ENCODE measurements at regions not wholly inside any gene's neighbourhood (a gene's known extent, or its start where the extent isn't known, plus 50 kb on each side); places are given as distances from the start of the nearest gene placed in this dataset.

- no peak overlapping the region for H3K4me3 ChIP-seq (ENCODE audit: low read depth, low read length)
- TF ChIP-seq, protein P1, sequence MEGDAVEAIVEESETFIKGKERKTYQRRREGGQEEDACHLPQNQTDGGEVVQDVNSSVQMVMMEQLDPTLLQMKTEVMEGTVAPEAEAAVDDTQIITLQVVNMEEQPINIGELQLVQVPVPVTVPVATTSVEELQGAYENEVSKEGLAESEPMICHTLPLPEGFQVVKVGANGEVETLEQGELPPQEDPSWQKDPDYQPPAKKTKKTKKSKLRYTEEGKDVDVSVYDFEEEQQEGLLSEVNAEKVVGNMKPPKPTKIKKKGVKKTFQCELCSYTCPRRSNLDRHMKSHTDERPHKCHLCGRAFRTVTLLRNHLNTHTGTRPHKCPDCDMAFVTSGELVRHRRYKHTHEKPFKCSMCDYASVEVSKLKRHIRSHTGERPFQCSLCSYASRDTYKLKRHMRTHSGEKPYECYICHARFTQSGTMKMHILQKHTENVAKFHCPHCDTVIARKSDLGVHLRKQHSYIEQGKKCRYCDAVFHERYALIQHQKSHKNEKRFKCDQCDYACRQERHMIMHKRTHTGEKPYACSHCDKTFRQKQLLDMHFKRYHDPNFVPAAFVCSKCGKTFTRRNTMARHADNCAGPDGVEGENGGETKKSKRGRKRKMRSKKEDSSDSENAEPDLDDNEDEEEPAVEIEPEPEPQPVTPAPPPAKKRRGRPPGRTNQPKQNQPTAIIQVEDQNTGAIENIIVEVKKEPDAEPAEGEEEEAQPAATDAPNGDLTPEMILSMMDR (IDR thresholded peaks at IDR 0.05; ENCODE audit: borderline replicate concordance, insufficient read depth, low read depth, low read length) = no peak
Measured at GRCh38 chr10:88042160-88043100, 179.0 kb downstream of the PTEN start.

DNA sequence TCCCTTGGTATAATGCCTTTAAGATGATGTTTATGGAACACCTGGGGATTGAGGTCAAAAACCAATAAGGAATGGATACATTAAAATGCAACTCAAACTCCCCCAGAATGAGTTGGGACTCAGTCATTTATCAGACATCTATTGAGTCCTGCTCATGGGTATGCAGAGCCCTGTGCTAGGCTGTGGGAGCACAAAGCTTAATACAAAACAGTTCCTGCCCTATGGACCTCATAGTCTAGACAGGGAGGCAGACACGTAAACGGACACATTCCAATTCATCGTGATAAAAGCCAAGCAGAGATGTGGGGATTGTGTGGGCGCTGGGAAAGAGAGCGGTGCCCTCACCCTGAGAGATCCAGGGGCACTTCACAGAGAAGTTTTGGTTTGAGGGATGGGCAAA lies 181.7 kb downstream of the PTEN start:
- no peak overlapping the region for H3K4me3 ChIP-seq (ENCODE audit: low read depth, low read length)
- TF ChIP-seq, protein P1 (IDR thresholded peaks at IDR 0.05; ENCODE audit: borderline replicate concordance, insufficient read depth, low read depth, low read length) = no peak

DNA sequence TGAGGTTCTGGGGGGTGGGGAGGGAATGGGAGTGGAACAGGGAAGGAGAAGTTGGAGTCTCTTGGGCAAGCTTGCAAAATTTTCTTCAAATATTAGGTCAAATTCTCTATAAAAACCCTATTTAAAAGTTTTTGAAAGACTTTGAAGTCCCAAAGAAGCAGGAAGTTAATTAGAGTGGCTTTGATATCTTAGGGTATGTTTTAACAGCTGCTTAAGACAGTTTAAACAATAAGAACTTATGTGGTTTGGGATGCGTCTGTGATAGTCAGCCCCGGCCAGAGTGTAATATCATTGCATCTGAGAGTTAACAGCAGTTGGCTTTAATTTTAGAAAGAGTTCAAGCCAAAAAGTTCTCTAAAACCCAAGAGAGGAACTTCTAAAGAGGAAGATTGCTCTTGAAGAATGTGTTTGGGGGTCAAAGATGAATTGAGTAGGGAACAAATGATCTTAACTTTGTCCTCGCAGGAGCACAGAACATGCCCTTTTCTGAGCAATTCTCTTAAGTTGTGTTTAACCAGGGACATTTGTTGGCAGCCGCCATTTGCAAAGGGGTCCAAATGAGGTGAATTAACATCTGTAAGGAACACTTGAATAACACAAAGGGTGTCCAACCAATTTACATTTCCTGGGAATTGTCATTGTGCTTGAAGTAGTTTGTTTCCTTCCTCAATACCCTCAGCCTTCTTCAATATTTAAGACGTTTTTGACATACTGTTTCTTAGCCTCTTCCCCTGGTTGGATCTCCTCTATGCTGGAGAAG lies 182.4 kb downstream of the PTEN start:
- no peak overlapping the region for H3K4me3 ChIP-seq (ENCODE audit: low read depth, low read length)
- TF ChIP-seq, protein P1 (IDR thresholded peaks at IDR 0.05; ENCODE audit: borderline replicate concordance, insufficient read depth, low read depth, low read length) = no peak

GRCh38 chr10:88047579-88047978 lies 184.2 kb downstream of the PTEN start:
- no peak overlapping the region for H3K4me3 ChIP-seq (ENCODE audit: low read depth, low read length)
- TF ChIP-seq, protein P1 (IDR thresholded peaks at IDR 0.05; ENCODE audit: borderline replicate concordance, insufficient read depth, low read depth, low read length) = no peak

GRCh38 chr10:88048312-88048711 lies 184.9 kb downstream of the PTEN start:
- H3K4me3 ChIP-seq (ENCODE audit: low read depth, low read length) = no peak overlapping the region
- TF ChIP-seq, protein P1 (IDR thresholded peaks at IDR 0.05; ENCODE audit: borderline replicate concordance, insufficient read depth, low read depth, low read length) = no peak

GRCh38 chr10:88049204-88049603 lies 185.8 kb downstream of the PTEN start:
- TF ChIP-seq, protein P1 (IDR thresholded peaks at IDR 0.05; ENCODE audit: borderline replicate concordance, insufficient read depth, low read depth, low read length) = no peak
- H3K4me3 ChIP-seq (ENCODE audit: low read depth, low read length) = no peak overlapping the region
